Caco-2 (cell line): ENCODE measurements at regions not wholly inside any gene's neighbourhood (a gene's known extent, or its start where the extent isn't known, plus 50 kb on each side); places are given as distances from the start of the nearest gene placed in this dataset.

Source experiments
- BruUV-seq: library from RNA; stranded (reverse); fragments of 400-500 nt; replicated peaks from 2 replicates; lab custom pipeline; 2021; lab: Mats Ljungman, UMichigan
- CTCF ChIA-PET: fragments of 300-600 bp; sonication (Branson Sonifier 250); formaldehyde crosslinking; loops from one replicate; lab custom pipeline; 2022; ENCODE audit warnings: antibody characterized with exemption; lab: Charles Lee
- POLR2A ChIA-PET: fragments of 300-600 bp; sonication (Branson Sonifier 250); formaldehyde crosslinking; loops from one replicate; lab custom pipeline; 2022; ENCODE audit warnings: antibody characterized with exemption; lab: Charles Lee
- DNase-seq, 2 experiments: peaks; one replicate each; pipeline versions ENCODE4 v3.0.0 to v3.0.0-alpha.2; 2020 to 2022
- H3K27me3 ChIP-seq: replicated peaks from 2 replicates; pipeline ENCODE4 v1.6.0; 2011; ENCODE audit warnings: low read length; ENCODE audit not compliant: control insufficient read depth, insufficient read depth
- H3K36me3 ChIP-seq: 2 replicates; pipeline ENCODE4 v1.5.1; 2011; ENCODE audit warnings: low read length; ENCODE audit not compliant: control insufficient read depth, insufficient read depth
- H3K4me1 ChIP-seq: fragments of 250-450 bp; sonication (Bioruptor Pico); 2 replicates; pipeline ENCODE4 v1.5.1; 2020; ENCODE audit warnings: mild to moderate bottlenecking
- H3K4me3 ChIP-seq: 2 replicates; pipeline ENCODE4 v1.5.1; 2011; ENCODE audit warnings: low read depth, mild to moderate bottlenecking, control low read depth, low read length
- H3K9me3 ChIP-seq: fragments of 250-450 bp; sonication (Bioruptor Pico); 2 replicates; pipeline ENCODE4 v1.5.1; 2020; ENCODE audit warnings: mild to moderate bottlenecking, moderate library complexity
- H3K27ac Mint-ChIP-seq: one replicate; pipeline ENCODE4 v1.8.0; 2022; ENCODE audit warnings: mixed read lengths; ENCODE audit not compliant: unreplicated experiment
- H3K27me3 Mint-ChIP-seq: one replicate; pipeline ENCODE4 v1.8.0; 2022; ENCODE audit warnings: mixed read lengths; ENCODE audit not compliant: insufficient read depth, unreplicated experiment
- H3K36me3 Mint-ChIP-seq: one replicate; pipeline ENCODE4 v1.8.0; 2022; ENCODE audit warnings: mild to moderate bottlenecking, mixed read lengths; ENCODE audit not compliant: insufficient read depth, unreplicated experiment
- H3K4me1 Mint-ChIP-seq: one replicate; pipeline ENCODE4 v1.8.0; 2022; ENCODE audit warnings: low read depth, mixed read lengths; ENCODE audit not compliant: unreplicated experiment
- H3K4me3 Mint-ChIP-seq: one replicate; pipeline ENCODE4 v1.8.0; 2022; ENCODE audit warnings: mild to moderate bottlenecking, moderate library complexity, mixed read lengths; ENCODE audit not compliant: unreplicated experiment
- H3K9me3 Mint-ChIP-seq: one replicate; pipeline ENCODE4 v1.8.0; 2022; ENCODE audit warnings: mixed read lengths; ENCODE audit not compliant: unreplicated experiment
- intact Hi-C: fragments of 100-400 bp; cut with micrococcal nuclease; formaldehyde crosslinking; loops from one replicate; pipeline ENCODE4 v1.10.0; 2022; ENCODE audit not compliant: unreplicated experiment
- TF ChIP-seq, protein P1 (sequence below), 2 experiments: fragments of 200-600 bp in 1 of 2; IDR thresholded peaks; 1 replicate in 1 of 2; 2 replicates in 1 of 2; pipeline versions ENCODE4 v1.5.1 to v1.8.0; 2011 to 2022; ENCODE audit warnings: antibody characterized with exemption in 1 of 2, control low read depth in 1 of 2, inconsistent platforms in 1 of 2, low read depth in 1 of 2, low read length in 1 of 2, mild to moderate bottlenecking in 1 of 2, moderate library complexity in 1 of 2; ENCODE audit not compliant: insufficient read depth in 1 of 2, severe bottlenecking in 1 of 2, unreplicated experiment in 1 of 2

DNA sequence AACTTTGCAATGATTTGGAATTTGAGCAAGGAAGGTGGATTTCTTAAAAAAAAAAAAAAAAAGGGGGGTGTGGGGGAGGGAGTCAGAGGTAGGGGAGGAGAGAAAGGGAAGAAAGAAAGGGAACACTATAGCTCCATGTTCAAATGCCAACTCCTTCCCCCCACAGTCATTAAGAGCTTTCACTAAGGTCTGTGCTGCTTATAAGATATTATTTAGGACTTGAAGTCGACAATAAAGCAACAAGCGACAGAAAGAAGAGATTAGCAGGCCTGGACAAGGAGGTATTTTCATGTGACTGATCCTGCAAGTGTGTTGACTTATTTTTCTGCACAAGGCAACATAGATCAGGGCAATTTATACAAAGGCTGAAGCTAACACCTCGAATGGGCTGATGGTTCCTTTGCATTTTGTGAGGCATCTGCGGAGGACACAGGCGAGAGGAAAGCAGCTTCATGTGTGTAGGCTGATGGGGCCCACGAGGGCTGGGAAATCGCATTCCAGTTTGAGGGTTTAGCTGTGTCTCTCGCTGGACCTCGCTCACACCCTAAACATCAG lies 382.0 kb downstream of the SOX11 start:
- Histone ChIP-seq H3K9me3 (no peaks in the 10 kb centered on the region), H3K36me3 (no peaks in the 10 kb centered on the region), H3K4me1 (no peaks in the 10 kb centered on the region), H3K4me3 (no peak overlapping the region), H3K27me3 (no peaks in the 10 kb centered on the region)
- H3K4me3 Mint-ChIP-seq = no peak overlapping the region
- H3K36me3 Mint-ChIP-seq = no peaks in the 10 kb centered on the region
- TF ChIP-seq, protein P1, sequence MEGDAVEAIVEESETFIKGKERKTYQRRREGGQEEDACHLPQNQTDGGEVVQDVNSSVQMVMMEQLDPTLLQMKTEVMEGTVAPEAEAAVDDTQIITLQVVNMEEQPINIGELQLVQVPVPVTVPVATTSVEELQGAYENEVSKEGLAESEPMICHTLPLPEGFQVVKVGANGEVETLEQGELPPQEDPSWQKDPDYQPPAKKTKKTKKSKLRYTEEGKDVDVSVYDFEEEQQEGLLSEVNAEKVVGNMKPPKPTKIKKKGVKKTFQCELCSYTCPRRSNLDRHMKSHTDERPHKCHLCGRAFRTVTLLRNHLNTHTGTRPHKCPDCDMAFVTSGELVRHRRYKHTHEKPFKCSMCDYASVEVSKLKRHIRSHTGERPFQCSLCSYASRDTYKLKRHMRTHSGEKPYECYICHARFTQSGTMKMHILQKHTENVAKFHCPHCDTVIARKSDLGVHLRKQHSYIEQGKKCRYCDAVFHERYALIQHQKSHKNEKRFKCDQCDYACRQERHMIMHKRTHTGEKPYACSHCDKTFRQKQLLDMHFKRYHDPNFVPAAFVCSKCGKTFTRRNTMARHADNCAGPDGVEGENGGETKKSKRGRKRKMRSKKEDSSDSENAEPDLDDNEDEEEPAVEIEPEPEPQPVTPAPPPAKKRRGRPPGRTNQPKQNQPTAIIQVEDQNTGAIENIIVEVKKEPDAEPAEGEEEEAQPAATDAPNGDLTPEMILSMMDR (IDR thresholded peaks at IDR 0.05; ENCODE audit: insufficient read depth in 1 of 2, low read depth in 1 of 2, low read length in 1 of 2, severe bottlenecking in 1 of 2, unreplicated experiment in 1 of 2) = no peak
- no peak for DNase-seq
- H3K27ac Mint-ChIP-seq = no peak overlapping the region
- BruUV-seq = no TSS peak
- intact Hi-C loops = no loop called here
- ChIA-PET CTCF (no interaction called here), POLR2A (no interaction called here)
- H3K27me3 Mint-ChIP-seq = no peaks in the 10 kb centered on the region
- no peaks in the 10 kb centered on the region for H3K9me3 Mint-ChIP-seq
- H3K4me1 Mint-ChIP-seq = no peaks in the 10 kb centered on the region

DNA sequence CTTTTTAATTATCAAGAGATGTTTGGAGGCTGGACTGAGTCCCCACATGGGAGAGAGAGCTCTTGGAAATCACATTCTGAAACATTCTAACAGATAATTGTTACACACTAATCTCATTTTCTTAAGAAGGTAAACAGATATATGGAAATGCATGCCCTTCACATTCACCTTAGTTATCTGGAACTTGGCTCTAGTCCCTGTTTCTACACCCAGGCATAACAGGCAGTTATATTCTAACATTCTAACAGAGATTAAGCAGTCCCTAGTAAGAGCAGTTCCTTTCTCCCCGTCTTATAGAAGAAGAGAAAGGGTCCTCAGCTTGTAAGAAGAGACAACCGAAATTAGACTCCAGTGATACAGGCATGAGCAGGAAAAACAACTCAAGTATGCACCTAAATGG lies 385.4 kb downstream of the SOX11 start:
- H3K27me3 Mint-ChIP-seq = no peaks in the 10 kb centered on the region
- no peaks in the 10 kb centered on the region for H3K36me3 Mint-ChIP-seq
- no TSS peak for BruUV-seq
- no peak overlapping the region for H3K27ac Mint-ChIP-seq
- no peaks in the 10 kb centered on the region for H3K4me1 Mint-ChIP-seq
- no peak overlapping the region for H3K4me3 Mint-ChIP-seq
- H3K36me3 ChIP-seq = no peaks in the 10 kb centered on the region
- no peaks in the 10 kb centered on the region for H3K4me1 ChIP-seq
- no peaks in the 10 kb centered on the region for H3K9me3 Mint-ChIP-seq
- TF ChIP-seq, protein P1 (IDR thresholded peaks at IDR 0.05; ENCODE audit: insufficient read depth in 1 of 2, low read depth in 1 of 2, low read length in 1 of 2, severe bottlenecking in 1 of 2, unreplicated experiment in 1 of 2) = no peak
- H3K4me3 ChIP-seq = no peak overlapping the region
- ChIA-PET CTCF (no interaction called here), POLR2A (no interaction called here)
- no peaks in the 10 kb centered on the region for H3K9me3 ChIP-seq
- intact Hi-C loops = no loop called here
- no peak for DNase-seq
- H3K27me3 ChIP-seq = no peaks in the 10 kb centered on the region

DNA sequence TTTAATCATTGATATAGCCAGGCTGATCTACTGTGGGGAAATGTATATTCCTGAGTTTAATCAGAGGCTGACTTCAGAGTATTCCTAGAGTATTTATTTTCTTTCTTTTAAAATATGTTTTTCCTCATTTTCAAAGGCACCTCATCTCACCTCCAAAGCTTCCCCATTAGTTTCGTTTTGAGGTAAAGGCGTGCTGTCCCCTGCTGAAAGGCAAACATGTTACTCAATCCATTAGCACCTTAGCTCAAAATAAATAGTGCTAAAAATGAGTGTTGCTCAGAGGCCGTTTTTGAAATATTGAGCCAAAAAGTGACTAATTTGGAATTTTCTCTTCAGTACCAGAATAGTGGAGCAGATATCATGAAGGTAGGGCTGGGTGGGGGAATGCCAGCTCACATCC lies 386.2 kb downstream of the SOX11 start:
- H3K4me3 ChIP-seq = no peak overlapping the region
- Mint-ChIP-seq H3K27ac (no peak overlapping the region), H3K4me3 (no peak overlapping the region), H3K9me3 (no peaks in the 10 kb centered on the region), H3K36me3 (no peaks in the 10 kb centered on the region), H3K27me3 (no peaks in the 10 kb centered on the region), H3K4me1 (no peaks in the 10 kb centered on the region)
- no peaks in the 10 kb centered on the region for H3K9me3 ChIP-seq
- H3K36me3 ChIP-seq = no peaks in the 10 kb centered on the region
- DNase-seq = no peak
- no TSS peak for BruUV-seq
- no peaks in the 10 kb centered on the region for H3K4me1 ChIP-seq
- no peaks in the 10 kb centered on the region for H3K27me3 ChIP-seq
- POLR2A ChIA-PET = no interaction called here
- TF ChIP-seq, protein P1 (IDR thresholded peaks at IDR 0.05; ENCODE audit: insufficient read depth in 1 of 2, low read depth in 1 of 2, low read length in 1 of 2, severe bottlenecking in 1 of 2, unreplicated experiment in 1 of 2) = no peak
- intact Hi-C loops = no loop called here
- CTCF ChIA-PET = no interaction called here
